Mesodermal cell (in vitro differentiated cells): ENCODE measurements at regions not wholly inside any gene's neighbourhood (a gene's known extent, or its start where the extent isn't known, plus 50 kb on each side); places are given as distances from the start of the nearest gene placed in this dataset.

Experiments
- H3K27ac ChIP-seq: 2 replicates; pipeline ENCODE4 v1.7.0; 2013; ENCODE audit warnings: mild to moderate bottlenecking, low read depth, low read length, moderate library complexity; ENCODE audit not compliant: severe bottlenecking
- H3K36me3 ChIP-seq: 2 replicates; pipeline ENCODE4 v1.7.1; 2013; ENCODE audit warnings: mild to moderate bottlenecking, low read length, moderate library complexity; ENCODE audit not compliant: control insufficient read depth, insufficient read depth
- H3K4me1 ChIP-seq: one replicate; pipeline ENCODE4 v1.7.1; 2013; ENCODE audit warnings: mild to moderate bottlenecking, low read length; ENCODE audit not compliant: insufficient read depth, control insufficient read depth, poor library complexity, severe bottlenecking
- H3K4me3 ChIP-seq: 2 replicates; pipeline ENCODE4 v1.7.0; 2013; ENCODE audit warnings: low read length, control low read depth, mild to moderate bottlenecking; ENCODE audit not compliant: insufficient read depth, poor library complexity, severe bottlenecking; ENCODE audit errors: extremely low read depth
- H3K9me3 ChIP-seq: 2 replicates; pipeline ENCODE4 v1.7.1; 2013; ENCODE audit warnings: mild to moderate bottlenecking, low read length, moderate library complexity; ENCODE audit not compliant: control insufficient read depth
- WGBS, 2 experiments: methylation state at CpG; one replicate each; pipeline ENCODE4 v1.1.5; 2013; ENCODE audit warnings: missing lambda C conversion rate in 2 of 2; ENCODE audit not compliant: insufficient coverage in 2 of 2; 5-methylcytosine and 5-hydroxymethylcytosine counted together

DNA sequence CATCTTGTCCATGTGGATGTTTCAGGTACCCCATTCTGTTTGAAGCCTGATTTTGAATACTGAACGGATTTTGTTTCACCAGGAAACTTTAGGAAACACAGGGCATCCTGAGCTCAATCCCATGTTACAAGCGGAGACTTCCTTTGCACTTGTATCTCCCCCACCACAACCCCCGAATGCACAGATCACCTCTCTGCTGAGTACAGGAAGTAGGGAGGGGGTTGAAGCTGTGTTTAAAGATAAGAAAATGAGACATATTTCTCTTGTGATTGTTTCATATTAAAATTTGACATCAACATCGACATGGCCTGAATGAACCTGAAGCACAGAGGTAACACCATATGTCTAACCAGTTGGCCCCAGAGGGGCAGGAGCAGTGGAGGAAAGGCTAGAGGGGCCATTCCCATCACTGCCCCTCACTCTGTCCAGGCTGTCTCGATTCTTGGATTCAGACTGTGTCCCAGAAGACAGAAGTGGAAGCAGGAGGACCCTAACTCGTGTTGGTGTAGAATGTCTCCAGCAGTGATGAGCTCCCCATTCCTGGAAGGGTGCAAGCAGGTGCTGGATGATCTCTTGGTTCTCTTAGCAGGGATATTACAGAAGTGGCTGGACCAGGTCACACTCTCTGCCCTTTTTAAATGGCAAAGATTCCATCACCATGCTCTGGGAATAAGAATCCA, 59.6 kb upstream of the IQSEC1 start:
- Histone ChIP-seq H3K9me3 (no peaks in the 10 kb centered on the region), H3K4me3 (no peak overlapping the region), H3K27ac (no peak overlapping the region), H3K4me1 (no peaks in the 10 kb centered on the region), H3K36me3 (no peaks in the 10 kb centered on the region)
- WGBS, 2 experiments: 69 to 86% methylated on average over 3 to 4 of the region's 6 CpGs

DNA sequence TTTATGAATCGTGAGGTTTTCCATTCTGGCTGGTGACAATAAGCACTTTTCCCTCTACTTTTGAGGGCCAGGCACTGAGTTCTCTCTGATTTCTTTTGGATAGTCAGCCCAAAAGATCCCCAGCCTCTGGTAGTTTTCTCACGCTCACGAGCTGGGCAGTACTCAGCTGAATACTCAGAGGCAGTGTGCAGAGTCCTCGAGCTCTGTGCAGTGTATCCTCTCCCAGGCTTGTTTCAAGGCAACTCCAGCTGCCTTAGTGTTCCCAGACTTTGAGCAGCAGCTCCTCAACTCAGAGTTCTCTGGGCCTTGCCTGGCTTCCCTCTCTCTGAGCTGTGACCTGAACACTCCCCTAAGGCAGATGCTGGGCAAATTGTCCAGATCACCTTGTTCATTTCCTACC, 59.1 kb upstream of the IQSEC1 start:
- H3K36me3 ChIP-seq: no peaks in the 10 kb centered on the region
- WGBS, 2 experiments: 84 to 89% methylated on average over 4 of the region's 4 CpGs
- no peaks in the 10 kb centered on the region for H3K4me1 ChIP-seq
- H3K9me3 ChIP-seq: no peaks in the 10 kb centered on the region
- no peak overlapping the region for H3K4me3 ChIP-seq
- H3K27ac ChIP-seq: no peak overlapping the region

DNA sequence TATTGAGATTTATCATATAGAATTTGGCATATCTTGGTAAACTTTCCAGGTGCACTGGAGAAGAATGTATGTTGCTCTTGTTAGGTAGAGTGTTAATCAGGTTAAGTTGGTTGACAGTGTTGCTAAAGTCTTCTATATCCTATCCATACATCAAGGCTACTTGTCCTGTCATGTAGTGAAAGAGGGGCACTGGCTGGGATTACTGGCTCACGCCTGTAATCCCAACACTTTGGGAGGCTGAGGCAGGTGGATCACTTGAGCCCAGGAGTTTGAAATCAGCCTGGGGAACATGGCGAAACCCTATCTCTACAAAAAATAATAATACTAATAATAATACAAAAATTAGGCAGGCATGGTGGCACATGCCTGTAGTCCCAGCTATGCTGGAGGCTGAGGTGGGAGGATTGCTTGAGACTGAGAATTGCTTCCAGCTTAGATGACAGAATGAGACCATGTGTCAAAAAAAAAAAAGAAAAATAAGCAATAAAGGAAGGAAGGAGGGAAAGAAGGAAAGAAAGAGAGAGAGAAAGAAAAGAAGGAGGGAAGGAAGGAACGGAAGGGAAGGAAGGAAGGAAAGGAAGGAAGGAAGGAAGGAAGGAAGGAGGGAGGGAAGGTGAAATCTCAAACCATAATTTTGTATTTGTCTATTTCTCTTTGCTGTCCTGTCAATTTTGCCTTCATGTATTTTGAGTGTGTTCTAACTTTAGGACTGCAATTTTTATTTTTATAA, 57.4 kb upstream of the IQSEC1 start:
- Histone ChIP-seq H3K9me3 (no peaks in the 10 kb centered on the region), H3K4me1 (no peaks in the 10 kb centered on the region), H3K36me3 (no peaks in the 10 kb centered on the region), H3K4me3 (no peak overlapping the region), H3K27ac (no peak overlapping the region)
- WGBS, 2 experiments: 70% methylated on average over 2 of the region's 3 CpGs; no CpG with 5 or more reads in 1 of the 2 experiments

GRCh38 chr3:13125092-13126015, 52.1 kb upstream of the IQSEC1 start:
- 86 to 91% methylated on average over 11 to 12 of the region's 13 CpGs for WGBS, 2 experiments
- no peak overlapping the region for H3K4me3 ChIP-seq
- no peaks in the 10 kb centered on the region for H3K9me3 ChIP-seq
- H3K27ac ChIP-seq: no peak overlapping the region
- H3K4me1 ChIP-seq: no peaks in the 10 kb centered on the region
- no peaks in the 10 kb centered on the region for H3K36me3 ChIP-seq

GRCh38 chr3:13124631-13125030, 51.4 kb upstream of the IQSEC1 start:
- H3K4me3 ChIP-seq: no peak overlapping the region
- no peak overlapping the region for H3K27ac ChIP-seq
- no peaks in the 10 kb centered on the region for H3K9me3 ChIP-seq
- 78 to 95% methylated on average over 9 to 10 of the region's 11 CpGs for WGBS, 2 experiments
- H3K4me1 ChIP-seq: no peaks in the 10 kb centered on the region
- no peaks in the 10 kb centered on the region for H3K36me3 ChIP-seq

GRCh38 chr3:13123765-13124164, 50.5 kb upstream of the IQSEC1 start:
- 93 to 96% methylated on average over 11 of the region's 11 CpGs for WGBS, 2 experiments
- Histone ChIP-seq H3K36me3 (no peaks in the 10 kb centered on the region), H3K4me3 (no peak overlapping the region), H3K9me3 (no peaks in the 10 kb centered on the region), H3K4me1 (no peaks in the 10 kb centered on the region), H3K27ac (no peak overlapping the region)

DNA sequence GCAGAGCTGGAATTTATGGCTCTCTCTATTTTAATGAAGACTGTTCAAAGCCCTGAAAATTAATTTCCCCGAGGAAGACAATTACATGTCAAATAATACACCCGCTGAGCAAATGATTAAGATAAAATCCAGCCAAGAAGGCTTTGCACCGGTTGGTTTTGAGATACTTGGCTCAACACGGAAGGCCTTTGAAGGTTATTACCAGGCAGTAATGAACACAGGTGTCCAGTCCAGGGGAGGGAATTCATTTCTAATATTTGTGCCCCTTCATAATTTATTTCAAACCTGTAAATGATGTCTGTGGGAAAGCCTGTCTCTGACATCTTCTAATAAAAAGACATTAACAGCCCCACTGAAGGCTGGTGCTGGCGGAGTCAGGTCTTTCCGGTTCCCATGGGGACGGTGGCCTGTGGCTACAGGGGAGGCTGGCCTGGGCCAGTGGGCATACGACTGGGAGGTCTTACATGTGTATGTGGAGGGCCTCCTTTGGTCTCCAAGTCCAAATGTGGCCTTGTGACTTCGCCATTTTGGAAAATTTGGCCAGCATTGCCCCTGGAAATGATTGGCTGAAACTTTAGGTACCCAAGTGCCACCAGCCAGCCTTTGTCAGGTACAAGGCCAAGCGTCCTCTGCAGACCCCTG, 49.9 kb upstream of the IQSEC1 start:
- 86 to 96% methylated on average over 4 to 9 of the region's 10 CpGs for WGBS, 2 experiments
- Histone ChIP-seq H3K9me3 (no peaks in the 10 kb centered on the region), H3K4me3 (no peak overlapping the region), H3K4me1 (no peaks in the 10 kb centered on the region), H3K27ac (no peak overlapping the region), H3K36me3 (no peaks in the 10 kb centered on the region)
